ENCODE measurements at regions not wholly inside any gene's neighbourhood (a gene's known extent, or its start where the extent isn't known, plus 50 kb on each side); places are given as distances from the start of the nearest gene placed in this dataset.

DNA sequence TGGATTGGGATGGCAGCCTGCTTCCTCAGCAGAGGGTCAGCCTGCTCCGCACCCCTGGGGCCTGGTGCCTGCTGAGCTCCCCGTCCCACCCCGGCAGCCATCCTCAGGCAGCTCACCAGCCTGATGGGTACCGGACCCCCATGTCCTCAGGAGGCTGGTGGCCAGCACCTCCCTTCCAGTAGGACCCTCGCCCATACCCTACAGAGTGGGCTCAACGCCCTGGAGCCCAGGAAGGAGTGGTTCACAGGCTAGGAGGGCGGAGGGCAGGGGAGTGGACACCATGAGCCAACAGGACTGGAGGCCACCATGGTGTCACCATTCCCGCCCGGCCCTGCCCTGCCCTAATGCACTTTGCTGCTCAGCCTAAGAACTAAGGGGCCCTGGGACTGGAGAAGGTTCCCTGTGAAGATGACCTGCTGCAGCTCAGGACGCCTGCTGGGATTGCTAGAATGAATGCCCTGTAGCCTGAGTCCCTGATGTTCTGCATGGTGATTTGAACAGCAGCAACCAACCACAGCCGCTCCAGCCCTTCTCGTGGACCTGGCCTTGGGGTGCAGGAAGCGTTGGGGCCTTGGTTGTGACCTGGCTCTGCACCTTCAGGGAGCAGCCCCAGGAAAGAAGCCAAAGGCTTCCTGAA lies 1080.8 kb downstream of the BRD1 start:
- no peak overlapping the region for H2BK15ac ChIP-seq (ENCODE audit: low read length)
- H3K14ac ChIP-seq (ENCODE audit: low read length) = no peak overlapping the region
- H2BK5ac ChIP-seq (ENCODE audit: low read length) = no peak overlapping the region
- no peak for DNase-seq (ENCODE audit: low spot score)
- H3K4me1 ChIP-seq (ENCODE audit: control insufficient read depth in 2 of 2, insufficient read depth in 1 of 2, low read depth in 1 of 2, low read length in 2 of 2) = no peaks in the 10 kb centered on the region
- H2BK120ac ChIP-seq (ENCODE audit: low read depth, low read length) = no peak overlapping the region
- H3K27me3 ChIP-seq (ENCODE audit: control insufficient read depth in 3 of 3, insufficient read depth in 3 of 3, low read depth in 1 of 3, low read length in 3 of 3) = no peaks in the 10 kb centered on the region
- H3K23ac ChIP-seq (ENCODE audit: low read depth, low read length, poor library complexity) = peak overlapping the region; percentile 27
- H2AK5ac ChIP-seq (ENCODE audit: low read depth, low read length) = no peak overlapping the region
- peaks cover 7% of the 10 kb centered on the region for H3K79me1 ChIP-seq (ENCODE audit: low read depth, low read length)
- no peak overlapping the region for H3K18ac ChIP-seq (ENCODE audit: low read length)
- H3K4me2 ChIP-seq (ENCODE audit: insufficient read depth, low read length, poor library complexity, severe bottlenecking) = no peak overlapping the region
- H3K36me3 ChIP-seq (replicated peaks in 1 of 2; ENCODE audit: control insufficient read depth in 2 of 2, insufficient read depth in 2 of 2, low read length in 2 of 2) = peaks cover 0 to 2% of the 10 kb centered on the region in 2 donors
- H3K4ac ChIP-seq (ENCODE audit: low read length) = no peak overlapping the region
- no peak overlapping the region for H3K4me3 ChIP-seq (ENCODE audit: low read length in 2 of 2)
- H3K9me3 ChIP-seq (replicated peaks in 1 of 2; ENCODE audit: control insufficient read depth in 2 of 2, insufficient read depth in 1 of 2, low read depth in 1 of 2, low read length in 2 of 2) = no peaks in the 10 kb centered on the region
- no peak overlapping the region for H4K8ac ChIP-seq (ENCODE audit: low read depth, low read length)
- H2AFZ ChIP-seq (ENCODE audit: low read length) = no peak overlapping the region
- no peak overlapping the region for H2BK12ac ChIP-seq (ENCODE audit: low read length)
- H3K27ac ChIP-seq (replicated peaks; ENCODE audit: low read length) = no peak overlapping the region
- no peak overlapping the region for H4K91ac ChIP-seq (ENCODE audit: low read depth, low read length, poor library complexity)
- WGBS, 2 donors (ENCODE audit: extremely low coverage in 2 of 2, insufficient read length in 2 of 2, insufficient replicate concordance in 1 of 2) = no CpG with 5 or more reads among the region's 13 CpGs
- H3K9ac ChIP-seq (ENCODE audit: low read depth, low read length, poor library complexity) = peak overlapping the region; percentile 21

DNA sequence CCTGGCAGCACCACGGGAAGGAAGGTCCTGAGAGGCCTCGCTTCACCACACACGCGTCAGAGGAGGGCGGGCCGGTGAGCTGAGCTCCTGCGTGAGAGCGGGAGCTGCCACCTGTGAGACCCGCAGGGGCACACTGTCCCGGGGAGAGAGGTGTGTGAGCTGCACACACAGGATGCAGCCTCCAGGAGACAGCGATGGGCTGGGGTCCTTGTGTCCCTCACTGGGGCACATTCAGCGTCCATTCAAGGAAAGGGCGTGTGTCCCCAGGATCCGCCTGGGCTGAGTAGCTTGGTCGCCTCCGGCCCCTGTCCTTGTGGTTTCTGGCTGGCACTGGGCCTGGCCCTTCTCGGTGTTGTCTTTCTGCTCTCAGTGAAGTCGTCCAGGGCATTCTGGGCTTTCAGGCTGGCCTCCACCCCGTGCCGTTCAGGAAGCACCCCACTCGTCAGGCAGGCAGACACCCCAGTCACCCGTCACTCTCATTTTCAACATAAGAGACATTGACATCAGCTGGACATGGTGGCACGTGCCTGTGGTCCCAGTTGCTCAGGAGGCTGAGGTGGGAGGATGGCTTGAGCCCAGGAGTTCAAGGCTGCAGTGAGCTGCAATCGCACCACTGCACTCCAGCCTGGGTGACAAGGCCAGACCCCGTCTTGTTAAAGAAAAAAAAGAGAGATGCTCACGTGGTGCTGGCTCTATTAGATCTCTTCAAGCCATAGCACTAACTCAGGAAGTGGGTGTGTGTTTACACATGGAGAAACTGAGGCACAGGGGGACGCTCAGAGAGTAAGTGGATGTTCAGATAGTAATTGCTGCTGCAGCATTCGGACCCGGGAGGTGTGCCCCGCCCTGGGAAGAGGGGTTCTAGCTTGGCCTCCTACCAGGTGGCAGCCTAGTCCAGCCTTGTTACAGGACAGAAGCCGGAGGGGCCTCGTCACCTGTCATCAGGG lies 1081.6 kb downstream of the BRD1 start:
- Histone ChIP-seq H3K36me3 (replicated peaks in 1 of 2; ENCODE audit: control insufficient read depth in 2 of 2, insufficient read depth in 2 of 2, low read length in 2 of 2) (peaks cover 0 to 2% of the 10 kb centered on the region in 2 donors), H3K23ac (ENCODE audit: low read depth, low read length, poor library complexity) (peak overlapping the region; percentile 27), H3K9ac (ENCODE audit: low read depth, low read length, poor library complexity) (no peak overlapping the region), H3K79me1 (ENCODE audit: low read depth, low read length) (peaks cover 7% of the 10 kb centered on the region), H3K27ac (replicated peaks; ENCODE audit: low read length) (no peak overlapping the region), H2BK5ac (ENCODE audit: low read length) (no peak overlapping the region), H2AFZ (ENCODE audit: low read length) (no peak overlapping the region), H4K91ac (ENCODE audit: low read depth, low read length, poor library complexity) (no peak overlapping the region), H3K14ac (ENCODE audit: low read length) (peak overlapping the region; percentile 25), H2BK120ac (ENCODE audit: low read depth, low read length) (no peak overlapping the region), H3K4me2 (ENCODE audit: insufficient read depth, low read length, poor library complexity, severe bottlenecking) (no peak overlapping the region), H3K4me1 (ENCODE audit: control insufficient read depth in 2 of 2, insufficient read depth in 1 of 2, low read depth in 1 of 2, low read length in 2 of 2) (no peaks in the 10 kb centered on the region), H3K4ac (ENCODE audit: low read length) (no peak overlapping the region), H3K27me3 (ENCODE audit: control insufficient read depth in 3 of 3, insufficient read depth in 3 of 3, low read depth in 1 of 3, low read length in 3 of 3) (no peaks in the 10 kb centered on the region), H3K4me3 (ENCODE audit: low read length in 2 of 2) (no peak overlapping the region), H2BK15ac (ENCODE audit: low read length) (no peak overlapping the region), H4K8ac (ENCODE audit: low read depth, low read length) (no peak overlapping the region), H3K9me3 (replicated peaks in 1 of 2; ENCODE audit: control insufficient read depth in 2 of 2, insufficient read depth in 1 of 2, low read depth in 1 of 2, low read length in 2 of 2) (no peaks in the 10 kb centered on the region), H2AK5ac (ENCODE audit: low read depth, low read length) (no peak overlapping the region), H2BK12ac (ENCODE audit: low read length) (no peak overlapping the region), H3K18ac (ENCODE audit: low read length) (peak overlapping the region; percentile 57)
- WGBS, 2 donors (ENCODE audit: extremely low coverage in 2 of 2, insufficient read length in 2 of 2, insufficient replicate concordance in 1 of 2) = no CpG with 5 or more reads among the region's 32 CpGs
- no peak for DNase-seq (ENCODE audit: low spot score)

DNA sequence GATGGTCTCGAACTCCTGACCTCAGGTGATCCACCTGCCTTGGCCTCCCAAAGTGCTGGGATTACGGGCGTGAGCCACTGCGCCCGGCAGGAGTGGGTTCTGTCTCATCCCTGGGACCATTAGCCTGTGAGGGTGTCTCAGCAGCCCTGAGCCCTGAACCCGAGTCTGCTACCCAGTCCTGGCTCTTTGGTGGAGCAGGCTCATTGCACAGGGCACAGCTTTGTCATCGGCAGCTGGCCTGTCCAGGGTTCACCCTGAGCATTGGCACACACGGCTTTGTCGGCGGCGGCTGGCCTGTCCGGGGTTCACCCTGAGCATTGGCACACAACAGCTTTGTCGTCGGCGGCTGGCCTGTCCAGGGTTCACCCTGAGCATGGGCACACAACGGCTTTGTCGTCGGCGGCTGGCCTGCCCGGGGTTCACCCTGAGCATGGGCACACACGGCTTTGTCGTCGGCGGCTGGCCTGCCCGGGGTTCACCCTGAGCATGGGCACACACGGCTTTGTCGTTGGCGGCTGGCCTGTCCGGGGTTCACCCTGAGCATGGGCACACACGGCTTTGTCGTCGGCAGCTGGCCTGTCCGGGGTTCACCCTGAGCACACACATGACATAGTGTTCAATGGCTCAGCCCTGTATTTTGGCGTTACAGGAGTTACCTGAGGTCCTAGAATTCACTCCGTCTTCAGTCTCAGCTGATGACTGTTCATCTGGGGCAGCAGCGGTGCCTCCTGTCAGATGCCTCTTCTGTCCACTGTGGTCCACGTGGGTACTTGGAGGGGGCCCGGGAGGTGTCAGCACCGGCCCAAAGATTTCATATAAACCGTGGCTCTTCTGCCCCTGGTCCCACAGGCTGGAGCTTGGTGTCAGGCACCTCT lies 1082.5 kb downstream of the BRD1 start:
- Histone ChIP-seq H3K79me1 (ENCODE audit: low read depth, low read length) (peaks cover 10% of the 10 kb centered on the region), H3K27me3 (ENCODE audit: control insufficient read depth in 3 of 3, insufficient read depth in 3 of 3, low read depth in 1 of 3, low read length in 3 of 3) (no peaks in the 10 kb centered on the region), H3K9ac (ENCODE audit: low read depth, low read length, poor library complexity) (no peak overlapping the region), H3K18ac (ENCODE audit: low read length) (peak overlapping the region; percentile 57), H3K4me2 (ENCODE audit: insufficient read depth, low read length, poor library complexity, severe bottlenecking) (no peak overlapping the region), H2BK5ac (ENCODE audit: low read length) (no peak overlapping the region), H3K36me3 (replicated peaks in 1 of 2; ENCODE audit: control insufficient read depth in 2 of 2, insufficient read depth in 2 of 2, low read length in 2 of 2) (peaks cover 0 to 2% of the 10 kb centered on the region in 2 donors), H3K14ac (ENCODE audit: low read length) (peak overlapping the region; percentile 25), H3K4me3 (ENCODE audit: low read length in 2 of 2) (no peak overlapping the region), H2BK15ac (ENCODE audit: low read length) (no peak overlapping the region), H3K9me3 (replicated peaks in 1 of 2; ENCODE audit: control insufficient read depth in 2 of 2, insufficient read depth in 1 of 2, low read depth in 1 of 2, low read length in 2 of 2) (no peaks in the 10 kb centered on the region), H2BK120ac (ENCODE audit: low read depth, low read length) (no peak overlapping the region), H3K4me1 (ENCODE audit: control insufficient read depth in 2 of 2, insufficient read depth in 1 of 2, low read depth in 1 of 2, low read length in 2 of 2) (no peaks in the 10 kb centered on the region), H2AK5ac (ENCODE audit: low read depth, low read length) (no peak overlapping the region), H3K27ac (replicated peaks; ENCODE audit: low read length) (no peak overlapping the region), H3K23ac (ENCODE audit: low read depth, low read length, poor library complexity) (peak overlapping the region; percentile 25), H4K91ac (ENCODE audit: low read depth, low read length, poor library complexity) (no peak overlapping the region), H4K8ac (ENCODE audit: low read depth, low read length) (no peak overlapping the region), H2AFZ (ENCODE audit: low read length) (no peak overlapping the region), H3K4ac (ENCODE audit: low read length) (no peak overlapping the region), H2BK12ac (ENCODE audit: low read length) (no peak overlapping the region)
- DNase-seq (ENCODE audit: low spot score) = no peak
- WGBS, 2 donors (ENCODE audit: extremely low coverage in 2 of 2, insufficient read length in 2 of 2, insufficient replicate concordance in 1 of 2) = no CpG with 5 or more reads among the region's 40 CpGs
